GM12891 (cell line): ENCODE measurements at regions not wholly inside any gene's neighbourhood (a gene's known extent, or its start where the extent isn't known, plus 50 kb on each side); places are given as distances from the start of the nearest gene placed in this dataset.

Source experiments
- DNase-seq: peaks from one replicate; pipeline ENCODE4 v3.0.0; 2011; ENCODE audit warnings: low spot score; ENCODE audit not compliant: insufficient read length
- FAIRE-seq: peaks from 2 replicates; lab custom pipeline; 2011; peaks lifted over from hg19 to GRCh38; lab: Jason Lieb, UNC
- PAX5 ChIP-seq: IDR thresholded peaks from 2 replicates; pipeline ENCODE4 v1.6.1; 2011; ENCODE audit warnings: low read length, moderate library complexity, mild to moderate bottlenecking; ENCODE audit not compliant: insufficient read depth, severe bottlenecking
- POLR2A ChIP-seq: IDR thresholded peaks from 2 replicates; pipeline ENCODE4 v1.6.1; 2011; ENCODE audit warnings: low read depth, low read length, control low read depth
- POLR2AphosphoS5 ChIP-seq: IDR thresholded peaks from 2 replicates; pipeline ENCODE4 v1.6.1; 2011; ENCODE audit warnings: low read depth, low read length, control low read depth
- POU2F2 ChIP-seq: IDR thresholded peaks from 2 replicates; pipeline ENCODE4 v1.6.1; 2011; ENCODE audit warnings: low read depth, mild to moderate bottlenecking, control low read depth, low read length, moderate library complexity
- SPI1 ChIP-seq: IDR thresholded peaks from 2 replicates; pipeline ENCODE4 v1.6.1; 2011; ENCODE audit warnings: low read depth, low read length, control low read depth
- TAF1 ChIP-seq: IDR thresholded peaks from 2 replicates; pipeline ENCODE4 v1.6.1; 2011; ENCODE audit warnings: low read depth, low read length, control low read depth

- no peak for TF ChIP-seq POLR2A
- no peak for TF ChIP-seq POLR2AphosphoS5
- TF ChIP-seq PAX5 = no peak
- no peak for TF ChIP-seq SPI1
- TF ChIP-seq POU2F2 = no peak
- no peak for TF ChIP-seq TAF1
- FAIRE-seq (no peak), DNase-seq (no peak)
Observed at GRCh38 chr5:68534956-68535520, 319.5 kb downstream of the PIK3R1 start.

- no peak for FAIRE-seq
- TF ChIP-seq POLR2AphosphoS5 (no peak), TAF1 (no peak), SPI1 (no peak), PAX5 (no peak), POLR2A (no peak), POU2F2 (no peak)
- no peak for DNase-seq
Observed at GRCh38 chr5:68538814-68539420, 323.4 kb downstream of the PIK3R1 start.

DNA sequence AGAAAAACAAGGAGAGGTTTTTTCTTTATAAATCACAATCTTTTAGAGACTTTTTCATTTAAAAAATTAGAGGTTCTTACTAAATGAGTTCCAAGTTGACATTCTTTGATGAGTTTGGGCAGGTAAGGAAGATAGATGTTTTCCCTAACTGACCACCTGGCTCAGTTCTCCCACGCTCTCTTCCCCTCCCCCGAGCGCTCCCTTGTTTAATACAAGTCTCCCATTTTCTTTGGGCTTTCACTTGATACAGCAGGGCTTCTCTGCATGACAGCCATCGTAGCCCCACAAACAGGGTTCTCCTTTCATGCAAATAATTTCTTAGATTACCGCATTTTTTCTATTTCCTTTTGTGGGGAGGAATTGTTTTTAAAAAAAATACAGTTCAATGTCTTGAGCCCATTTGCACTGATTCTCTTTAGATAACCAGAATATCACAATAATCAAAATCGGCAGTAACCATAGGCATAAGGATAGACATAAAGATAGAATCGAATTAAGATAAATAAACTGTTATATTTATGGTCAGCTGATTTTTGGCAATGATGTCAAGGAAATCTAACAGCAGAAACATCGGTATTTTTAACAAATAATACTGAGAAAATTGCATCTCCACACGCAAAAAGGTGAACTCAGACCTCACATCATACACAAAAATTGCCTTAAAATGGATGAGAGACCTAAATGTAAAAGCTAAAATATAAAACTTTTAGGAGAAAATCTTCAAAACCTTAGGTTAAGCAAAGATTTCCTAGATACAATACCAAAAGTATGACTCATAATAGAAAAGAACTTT, 325.4 kb downstream of the PIK3R1 start:
- FAIRE-seq (no peak), DNase-seq (no peak)
- TF ChIP-seq PAX5 = no peak
- TF ChIP-seq SPI1 = no peak
- TF ChIP-seq POU2F2 = no peak
- no peak for TF ChIP-seq TAF1
- no peak for TF ChIP-seq POLR2A

- no peak for DNase-seq
- no peak for TF ChIP-seq TAF1
- TF ChIP-seq PAX5 = no peak
- no peak for TF ChIP-seq POU2F2
- no peak for TF ChIP-seq POLR2A
- no peak for TF ChIP-seq SPI1
- no peak for TF ChIP-seq POLR2AphosphoS5
- no peak for FAIRE-seq
Observed at GRCh38 chr5:68542207-68542606, 326.7 kb downstream of the PIK3R1 start.

DNA sequence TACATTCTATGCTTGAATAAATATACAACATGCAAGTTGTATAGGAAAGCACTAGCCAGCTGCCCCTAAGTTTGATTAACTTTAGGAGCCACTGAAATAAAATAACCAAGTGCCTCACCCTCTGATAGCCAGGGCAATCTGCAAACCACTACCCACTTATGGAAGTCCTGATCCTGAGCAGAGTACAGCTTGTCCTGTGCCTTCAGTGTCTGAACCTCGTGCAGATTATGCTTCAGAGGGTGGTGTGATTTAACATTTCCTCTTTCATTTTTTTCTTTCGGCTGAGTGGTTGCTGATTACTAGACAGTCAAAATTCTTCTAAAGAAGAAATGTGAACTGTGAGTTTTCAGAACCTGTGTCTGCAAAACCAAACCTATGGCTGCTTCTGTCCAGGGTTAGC, 327.7 kb downstream of the PIK3R1 start:
- DNase-seq (no peak), FAIRE-seq (no peak)
- no peak for TF ChIP-seq PAX5
- no peak for TF ChIP-seq POU2F2
- TF ChIP-seq SPI1 = no peak
- no peak for TF ChIP-seq POLR2A
- no peak for TF ChIP-seq TAF1
- TF ChIP-seq POLR2AphosphoS5 = no peak

GRCh38 chr5:68544091-68544647, 328.6 kb downstream of the PIK3R1 start:
- DNase-seq = no peak
- no peak for FAIRE-seq
- TF ChIP-seq POU2F2 (no peak), POLR2AphosphoS5 (no peak), PAX5 (no peak), SPI1 (no peak), POLR2A (no peak), TAF1 (no peak)

- FAIRE-seq = no peak
- TF ChIP-seq POU2F2 = no peak
- TF ChIP-seq TAF1 = no peak
- no peak for TF ChIP-seq SPI1
- DNase-seq = no peak
Observed at GRCh38 chr5:68544648-68545552, 329.3 kb downstream of the PIK3R1 start.

- FAIRE-seq (no peak), DNase-seq (no peak)
- TF ChIP-seq POLR2AphosphoS5 = no peak
Observed at GRCh38 chr5:68545636-68546295, 330.2 kb downstream of the PIK3R1 start.

- no peak for FAIRE-seq
- DNase-seq = no peak
- no peak for TF ChIP-seq TAF1
- no peak for TF ChIP-seq PAX5
- TF ChIP-seq POU2F2 = no peak
- no peak for TF ChIP-seq POLR2AphosphoS5
- no peak for TF ChIP-seq POLR2A
- no peak for TF ChIP-seq SPI1
Observed at GRCh38 chr5:68547056-68547455, 331.5 kb downstream of the PIK3R1 start.
